ENCODE measurements at regions not wholly inside any gene's neighbourhood (a gene's known extent, or its start where the extent isn't known, plus 50 kb on each side); places are given as distances from the start of the nearest gene placed in this dataset.
A peak's percentile ranks its signal among the peaks of the same experiment; 100 is the strongest.

DNA sequence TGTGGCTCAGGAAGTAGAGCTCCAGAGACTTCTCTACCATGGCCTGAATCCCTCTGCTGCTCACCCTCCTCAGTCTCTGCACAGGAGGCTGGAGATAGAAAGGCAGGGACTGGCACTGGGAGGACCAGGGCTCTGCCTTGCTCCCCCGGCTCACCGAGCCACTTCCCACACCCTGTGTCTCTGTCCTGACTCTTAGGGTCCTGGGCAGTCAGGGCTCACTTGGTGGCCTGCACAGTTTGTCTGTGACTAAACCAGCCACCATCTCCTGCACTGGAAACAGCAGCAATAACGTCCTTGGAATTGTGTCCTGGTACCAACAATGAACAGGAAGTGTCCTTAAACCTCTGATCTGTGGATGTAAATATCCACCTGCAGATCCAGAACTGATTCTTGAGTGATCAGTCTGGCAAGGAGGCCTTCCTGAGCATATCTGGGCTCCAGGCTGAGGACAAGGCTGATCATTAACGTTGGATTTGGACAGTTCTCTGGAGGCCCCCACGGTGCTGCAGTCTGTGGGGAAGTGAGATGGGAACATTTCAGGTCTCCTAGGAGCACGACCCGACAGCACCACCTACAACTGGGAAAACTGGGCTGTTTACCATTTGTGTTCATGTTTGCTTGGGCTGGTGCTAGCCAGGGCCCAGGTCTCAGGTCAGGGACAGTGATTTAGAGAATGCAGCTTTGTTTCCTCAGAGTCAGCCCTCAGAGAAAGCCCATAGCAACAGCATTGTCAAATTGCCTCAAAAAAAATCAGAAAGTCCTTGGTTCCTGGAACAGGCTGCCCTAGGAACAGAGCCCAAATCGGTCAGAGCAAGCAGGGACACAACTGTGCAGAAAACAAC, 82.5 kb downstream of the ZNF280B start:
- no peaks in the 10 kb centered on the region for H3K27me3 ChIP-seq

GRCh38 chr22:22427542-22428065, 80.9 kb downstream of the ZNF280B start:
- Histone ChIP-seq H3K27me3 (no peaks in the 10 kb centered on the region), H3K4me3 (no peak overlapping the region), H3K27ac (no peak overlapping the region), H3K4me1 (no peaks in the 10 kb centered on the region), H3K9me3 (no peaks in the 10 kb centered on the region), H3K36me3 (no peaks in the 10 kb centered on the region)
- DNase-seq (ENCODE audit: extremely low spot score in 2 of 2) = peak in 1 of 2 donors; percentile 54
- TF ChIP-seq POLR2A (IDR thresholded peaks at IDR 0.05) = no peak
- no peak for TF ChIP-seq CTCF (IDR thresholded peaks at IDR 0.05)
- no peak for TF ChIP-seq POLR2AphosphoS5 (IDR thresholded peaks at IDR 0.05; ENCODE audit: insufficient read depth in 1 of 2, low read depth in 1 of 2)
- intact Hi-C loops (cut with DNase I) = no loop called here

More for the DNA sequence above, 82.5 kb downstream of the ZNF280B start:
- DNase-seq (ENCODE audit: extremely low spot score in 2 of 2) = peak; percentile 40 to 70
- H3K27ac ChIP-seq = no peak overlapping the region
- H3K4me1 ChIP-seq = no peaks in the 10 kb centered on the region
- no peaks in the 10 kb centered on the region for H3K36me3 ChIP-seq
- no peaks in the 10 kb centered on the region for H3K9me3 ChIP-seq
- TF ChIP-seq CTCF (IDR thresholded peaks at IDR 0.05) (no peak), POLR2A (IDR thresholded peaks at IDR 0.05) (no peak), POLR2AphosphoS5 (IDR thresholded peaks at IDR 0.05; ENCODE audit: insufficient read depth in 1 of 2, low read depth in 1 of 2) (no peak)
- intact Hi-C loops (cut with DNase I) = no loop called here
- no peak overlapping the region for H3K4me3 ChIP-seq

DNA sequence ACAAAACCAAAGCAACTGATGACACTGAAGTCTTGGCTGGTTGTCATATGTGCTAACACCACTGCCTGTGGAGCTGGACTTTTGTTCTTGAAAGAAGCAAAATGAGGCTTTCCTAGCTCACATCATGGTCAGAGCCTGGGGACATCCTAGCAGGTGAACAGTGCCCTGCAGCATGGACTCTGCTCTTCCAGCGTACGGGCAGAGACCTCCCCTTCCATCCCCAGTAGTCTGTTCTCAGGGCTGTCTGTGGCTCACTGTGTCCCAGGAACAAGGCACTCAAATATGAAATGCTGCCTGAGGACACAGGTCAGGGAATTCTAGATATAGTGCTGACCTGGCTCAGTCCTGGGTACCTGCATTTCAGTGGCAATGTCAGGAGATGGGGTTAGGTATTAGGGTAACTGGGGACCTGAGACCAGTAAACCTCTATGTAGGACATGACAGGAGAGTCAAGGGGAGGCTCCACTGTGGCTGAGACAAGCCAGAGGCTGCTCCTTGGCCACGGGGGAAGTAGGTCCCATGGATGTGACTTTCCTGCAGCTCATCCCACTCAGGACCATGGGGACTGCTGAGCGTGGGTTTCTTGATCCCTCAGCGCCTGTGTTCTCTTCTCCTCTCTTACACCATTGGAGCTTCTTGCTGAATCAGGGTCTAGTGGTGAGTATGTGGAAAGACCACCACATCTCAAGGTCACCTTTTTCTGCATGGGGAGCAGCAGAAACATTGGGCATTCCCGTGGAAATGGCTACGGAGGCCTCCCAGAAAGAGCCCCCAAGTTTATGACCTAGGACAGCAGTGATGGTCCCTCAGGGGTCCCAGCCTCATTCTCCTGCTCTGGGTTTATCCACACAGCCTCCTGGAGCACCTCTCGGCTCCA, 80.1 kb downstream of the ZNF280B start:
- Histone ChIP-seq H3K4me3 (no peak overlapping the region), H3K27me3 (no peaks in the 10 kb centered on the region), H3K27ac (no peak overlapping the region), H3K36me3 (no peaks in the 10 kb centered on the region), H3K9me3 (no peaks in the 10 kb centered on the region), H3K4me1 (no peaks in the 10 kb centered on the region)
- peak; percentile 49 to 58 for DNase-seq (ENCODE audit: extremely low spot score in 2 of 2)
- TF ChIP-seq POLR2AphosphoS5 (IDR thresholded peaks at IDR 0.05; ENCODE audit: insufficient read depth in 1 of 2, low read depth in 1 of 2) = no peak
- no peak for TF ChIP-seq CTCF (IDR thresholded peaks at IDR 0.05)
- TF ChIP-seq POLR2A (IDR thresholded peaks at IDR 0.05) = no peak
- intact Hi-C loops (cut with DNase I) = no loop called here

GRCh38 chr22:22429369-22430108, 79.0 kb downstream of the ZNF280B start:
- intact Hi-C loops (cut with DNase I) = no loop called here
- no peaks in the 10 kb centered on the region for H3K9me3 ChIP-seq
- no peaks in the 10 kb centered on the region for H3K36me3 ChIP-seq
- no peaks in the 10 kb centered on the region for H3K27me3 ChIP-seq
- TF ChIP-seq POLR2A (IDR thresholded peaks at IDR 0.05) (no peak), POLR2AphosphoS5 (IDR thresholded peaks at IDR 0.05; ENCODE audit: insufficient read depth in 1 of 2, low read depth in 1 of 2) (no peak), CTCF (IDR thresholded peaks at IDR 0.05) (no peak)
- DNase-seq (ENCODE audit: extremely low spot score in 2 of 2) = no peak
- no peak overlapping the region for H3K27ac ChIP-seq
- no peak overlapping the region for H3K4me3 ChIP-seq
- no peaks in the 10 kb centered on the region for H3K4me1 ChIP-seq

All from vagina (tissue), 2 donors.